Amniotic epithelial cell (primary cell): ENCODE measurements at regions not wholly inside any gene's neighbourhood (a gene's known extent, or its start where the extent isn't known, plus 50 kb on each side); places are given as distances from the start of the nearest gene placed in this dataset.

Source experiments
- DNase-seq: peaks from one replicate; pipeline ENCODE4 v3.0.0-alpha.2; 2010; ENCODE audit warnings: low read depth

DNA sequence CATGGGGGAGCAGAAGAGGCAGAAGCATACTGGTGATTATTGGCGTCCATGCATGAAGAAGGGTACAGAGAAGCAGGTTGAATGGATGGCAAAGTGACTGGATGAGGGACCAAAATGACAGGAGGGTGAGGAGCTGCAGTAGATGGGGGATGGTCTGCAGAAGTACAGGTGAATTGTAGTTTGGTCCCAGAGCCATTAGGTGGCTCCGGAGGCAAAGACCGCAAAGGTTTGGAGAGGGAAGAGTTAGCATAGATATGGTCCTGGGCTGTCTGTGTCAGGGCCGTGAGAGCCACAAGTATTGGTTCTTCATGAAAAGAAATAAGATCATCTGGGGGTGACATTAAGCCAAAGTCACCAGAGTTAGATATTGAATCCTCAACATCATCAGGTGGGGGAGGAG is 59.0 kb upstream of the ZNF726 start:
- DNase-seq: no peak

GRCh38 chr19:23851966-23852365 is 62.7 kb upstream of the ZNF726 start:
- DNase-seq: no peak

DNA sequence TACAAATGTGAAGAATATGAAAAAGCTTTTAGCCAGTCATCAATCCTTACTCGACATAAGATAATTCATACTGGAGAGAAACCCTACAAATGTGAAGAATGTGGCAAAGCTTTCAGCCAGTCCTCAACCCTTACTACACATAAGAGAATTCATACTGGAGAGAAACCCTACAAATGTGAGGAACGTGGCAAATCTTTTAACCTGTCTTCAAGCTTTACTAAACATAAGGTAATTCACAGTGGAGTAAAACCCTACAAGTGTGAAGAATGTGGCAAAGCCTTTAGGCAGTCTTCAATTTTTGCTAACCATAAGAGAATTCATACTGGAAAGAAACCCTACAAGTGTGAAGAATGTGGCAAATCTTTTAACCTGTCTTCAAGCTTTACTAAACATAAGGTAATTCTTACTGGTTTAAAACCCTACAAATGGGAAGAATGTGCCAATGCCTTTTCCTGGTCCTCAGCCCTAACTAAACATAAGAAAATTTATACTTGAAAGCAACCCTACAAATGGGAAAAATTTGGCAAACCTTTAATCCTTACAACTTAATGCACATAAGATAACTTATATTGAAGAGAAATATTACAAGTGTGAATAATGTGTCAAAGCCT is 74.1 kb upstream of the ZNF681 start:
- no peak for DNase-seq

- peak; percentile 21 for DNase-seq
Observed at GRCh38 chr19:23823952-23824389, 65.3 kb upstream of the ZNF681 start.

DNA sequence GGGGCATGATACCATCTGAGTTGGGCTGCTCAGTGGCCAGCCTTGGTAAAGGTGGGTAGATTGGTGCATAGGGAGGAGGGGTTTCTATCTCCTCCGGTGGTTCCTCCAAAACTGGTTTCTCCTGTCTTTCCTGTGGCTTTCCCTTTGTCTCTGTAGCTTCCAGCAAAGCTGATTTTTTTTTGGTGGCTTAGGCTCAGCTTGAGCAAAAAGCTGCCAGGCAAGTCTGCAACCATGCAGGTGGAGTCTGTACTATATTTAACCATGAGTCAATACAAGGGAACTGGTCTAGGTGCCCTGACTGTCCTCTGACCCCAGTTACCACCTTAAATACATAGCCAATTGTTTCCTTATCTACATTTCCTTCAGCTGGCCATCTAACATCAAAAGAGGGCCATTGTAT is 64.0 kb upstream of the ZNF681 start:
- no peak for DNase-seq

DNA sequence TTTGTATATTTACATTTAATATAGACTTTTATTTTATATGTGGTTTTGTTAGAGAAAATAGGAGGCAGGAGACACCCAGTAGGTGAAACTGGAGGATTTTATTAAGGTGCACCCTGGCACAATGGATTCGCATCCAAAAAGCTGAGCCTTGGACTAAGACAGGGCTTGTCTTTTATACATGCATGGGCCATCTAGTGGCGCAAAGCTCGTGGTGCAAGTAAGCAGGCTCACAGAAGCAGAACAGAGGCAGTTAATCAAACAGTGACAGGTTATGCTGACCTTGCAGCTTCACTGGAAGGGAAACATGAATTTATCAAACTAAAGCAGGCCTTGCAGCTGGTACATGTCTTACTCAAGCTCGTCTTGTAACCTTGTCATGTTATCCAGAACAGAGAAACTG is 58.8 kb upstream of the ZNF681 start:
- DNase-seq: peak; percentile 68

GRCh38 chr19:23810496-23810895 is 51.8 kb upstream of the ZNF681 start:
- no peak for DNase-seq
